GM23338 (cell line): ENCODE measurements at regions not wholly inside any gene's neighbourhood (a gene's known extent, or its start where the extent isn't known, plus 50 kb on each side); places are given as distances from the start of the nearest gene placed in this dataset.

ENCODE experiments used
- CREB1 ChIP-seq: fragments of 250-450 bp; sonication (Bioruptor Pico); IDR thresholded peaks from 2 replicates; pipeline ENCODE4 v1.5.0; 2020; ENCODE audit warnings: low read depth, mild to moderate bottlenecking, moderate library complexity
- ETS1 ChIP-seq: IDR thresholded peaks from 2 replicates; pipeline ENCODE4 v1.6.1; 2016; ENCODE audit warnings: antibody characterized with exemption
- EZH2 ChIP-seq: fragments of 200-600 bp; sonication (generic); IDR thresholded peaks from one replicate; pipeline ENCODE4 v1.8.0; 2017; ENCODE audit warnings: antibody characterized with exemption, mild to moderate bottlenecking, low read depth; ENCODE audit not compliant: unreplicated experiment
- EZH2phosphoT487 ChIP-seq: fragments of 200-600 bp; sonication (generic); IDR thresholded peaks from one replicate; pipeline ENCODE4 v1.8.1; 2018; ENCODE audit warnings: antibody characterized with exemption; ENCODE audit not compliant: unreplicated experiment
- JUNB ChIP-seq: IDR thresholded peaks from one replicate; pipeline ENCODE4 v1.6.1; 2016; ENCODE audit warnings: antibody characterized with exemption; ENCODE audit not compliant: unreplicated experiment
- NANOG ChIP-seq: IDR thresholded peaks from 2 replicates; pipeline ENCODE4 v1.6.1; 2016; ENCODE audit warnings: antibody characterized with exemption, borderline replicate concordance
- POLR2AphosphoS5 ChIP-seq: IDR thresholded peaks from 2 replicates; pipeline ENCODE4 v1.6.1; 2016; ENCODE audit warnings: antibody characterized with exemption, low read depth
- STAT1 ChIP-seq: IDR thresholded peaks from one replicate; pipeline ENCODE4 v1.6.1; 2016; ENCODE audit warnings: antibody characterized with exemption; ENCODE audit not compliant: unreplicated experiment
- ZNF114 ChIP-seq: fragments of 250-450 bp; sonication (Bioruptor Pico); IDR thresholded peaks from 2 replicates; pipeline ENCODE4 v1.5.0; 2020; ENCODE audit warnings: mild to moderate bottlenecking, moderate library complexity
- ZNF331 ChIP-seq: fragments of 250-450 bp; sonication (Bioruptor Pico); IDR thresholded peaks from 2 replicates; pipeline ENCODE4 v1.5.0; 2020; ENCODE audit warnings: low read depth, mild to moderate bottlenecking, moderate library complexity
- ZNF462 ChIP-seq: fragments of 250-450 bp; sonication (Bioruptor Pico); IDR thresholded peaks from 2 replicates; pipeline ENCODE4 v1.5.0; 2020; ENCODE audit warnings: mild to moderate bottlenecking, moderate library complexity
- TF ChIP-seq, protein P1 (sequence below), 2 experiments: fragments of 200-600 bp in 1 of 2; sonication (generic) in 1 of 2; conservative IDR thresholded peaks; 2 replicates each; pipeline versions ENCODE4 v1.5.1 to v1.6.1; 2016 to 2017; ENCODE audit warnings: antibody characterized with exemption in 2 of 2, low read depth in 2 of 2, mild to moderate bottlenecking in 2 of 2, moderate library complexity in 1 of 2
- TF ChIP-seq, protein P2 (sequence below): IDR thresholded peaks from one replicate; pipeline ENCODE4 v1.6.1; 2018; ENCODE audit warnings: antibody characterized with exemption; ENCODE audit not compliant: unreplicated experiment

DNA sequence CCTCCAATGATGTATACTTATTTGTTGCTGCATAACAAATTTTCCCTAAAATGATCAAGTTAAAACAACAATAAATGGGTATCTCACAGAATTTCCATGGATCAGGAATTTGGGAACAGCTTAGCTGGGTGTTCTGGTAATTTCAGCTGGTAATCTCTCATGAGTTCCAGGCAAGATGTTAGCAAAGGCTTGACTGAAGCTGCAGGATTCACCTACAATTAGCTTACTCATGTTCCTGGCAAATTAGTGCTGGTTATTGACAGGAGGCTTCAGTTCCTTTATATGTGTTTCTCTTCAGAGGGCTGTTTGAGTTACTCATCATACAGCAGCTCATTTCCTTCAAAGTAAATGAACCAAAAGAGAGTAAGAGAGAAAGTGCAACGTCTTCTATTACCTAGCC is 506.3 kb upstream of the IMPG1 start:
- TF ChIP-seq, protein P1, sequence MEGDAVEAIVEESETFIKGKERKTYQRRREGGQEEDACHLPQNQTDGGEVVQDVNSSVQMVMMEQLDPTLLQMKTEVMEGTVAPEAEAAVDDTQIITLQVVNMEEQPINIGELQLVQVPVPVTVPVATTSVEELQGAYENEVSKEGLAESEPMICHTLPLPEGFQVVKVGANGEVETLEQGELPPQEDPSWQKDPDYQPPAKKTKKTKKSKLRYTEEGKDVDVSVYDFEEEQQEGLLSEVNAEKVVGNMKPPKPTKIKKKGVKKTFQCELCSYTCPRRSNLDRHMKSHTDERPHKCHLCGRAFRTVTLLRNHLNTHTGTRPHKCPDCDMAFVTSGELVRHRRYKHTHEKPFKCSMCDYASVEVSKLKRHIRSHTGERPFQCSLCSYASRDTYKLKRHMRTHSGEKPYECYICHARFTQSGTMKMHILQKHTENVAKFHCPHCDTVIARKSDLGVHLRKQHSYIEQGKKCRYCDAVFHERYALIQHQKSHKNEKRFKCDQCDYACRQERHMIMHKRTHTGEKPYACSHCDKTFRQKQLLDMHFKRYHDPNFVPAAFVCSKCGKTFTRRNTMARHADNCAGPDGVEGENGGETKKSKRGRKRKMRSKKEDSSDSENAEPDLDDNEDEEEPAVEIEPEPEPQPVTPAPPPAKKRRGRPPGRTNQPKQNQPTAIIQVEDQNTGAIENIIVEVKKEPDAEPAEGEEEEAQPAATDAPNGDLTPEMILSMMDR (conservative IDR thresholded peaks at IDR 0.05; ENCODE audit: low read depth in 2 of 2): no peak
- TF ChIP-seq EZH2: no peak
- no peak for TF ChIP-seq ZNF331
- no peak for TF ChIP-seq CREB1 (CRISPR knock-in tag)
- no peak for TF ChIP-seq EZH2phosphoT487
- no peak for TF ChIP-seq POLR2AphosphoS5
- TF ChIP-seq STAT1: no peak
- TF ChIP-seq ETS1: no peak
- TF ChIP-seq, protein P2, sequence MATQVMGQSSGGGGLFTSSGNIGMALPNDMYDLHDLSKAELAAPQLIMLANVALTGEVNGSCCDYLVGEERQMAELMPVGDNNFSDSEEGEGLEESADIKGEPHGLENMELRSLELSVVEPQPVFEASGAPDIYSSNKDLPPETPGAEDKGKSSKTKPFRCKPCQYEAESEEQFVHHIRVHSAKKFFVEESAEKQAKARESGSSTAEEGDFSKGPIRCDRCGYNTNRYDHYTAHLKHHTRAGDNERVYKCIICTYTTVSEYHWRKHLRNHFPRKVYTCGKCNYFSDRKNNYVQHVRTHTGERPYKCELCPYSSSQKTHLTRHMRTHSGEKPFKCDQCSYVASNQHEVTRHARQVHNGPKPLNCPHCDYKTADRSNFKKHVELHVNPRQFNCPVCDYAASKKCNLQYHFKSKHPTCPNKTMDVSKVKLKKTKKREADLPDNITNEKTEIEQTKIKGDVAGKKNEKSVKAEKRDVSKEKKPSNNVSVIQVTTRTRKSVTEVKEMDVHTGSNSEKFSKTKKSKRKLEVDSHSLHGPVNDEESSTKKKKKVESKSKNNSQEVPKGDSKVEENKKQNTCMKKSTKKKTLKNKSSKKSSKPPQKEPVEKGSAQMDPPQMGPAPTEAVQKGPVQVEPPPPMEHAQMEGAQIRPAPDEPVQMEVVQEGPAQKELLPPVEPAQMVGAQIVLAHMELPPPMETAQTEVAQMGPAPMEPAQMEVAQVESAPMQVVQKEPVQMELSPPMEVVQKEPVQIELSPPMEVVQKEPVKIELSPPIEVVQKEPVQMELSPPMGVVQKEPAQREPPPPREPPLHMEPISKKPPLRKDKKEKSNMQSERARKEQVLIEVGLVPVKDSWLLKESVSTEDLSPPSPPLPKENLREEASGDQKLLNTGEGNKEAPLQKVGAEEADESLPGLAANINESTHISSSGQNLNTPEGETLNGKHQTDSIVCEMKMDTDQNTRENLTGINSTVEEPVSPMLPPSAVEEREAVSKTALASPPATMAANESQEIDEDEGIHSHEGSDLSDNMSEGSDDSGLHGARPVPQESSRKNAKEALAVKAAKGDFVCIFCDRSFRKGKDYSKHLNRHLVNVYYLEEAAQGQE: no peak
- no peak for TF ChIP-seq NANOG
- no peak for TF ChIP-seq ZNF114 (CRISPR knock-in tag)
- TF ChIP-seq JUNB: no peak
- TF ChIP-seq ZNF462: no peak
